Stimulated activated CD4-positive, alpha-beta T cell treated with anti-CD3 and anti-CD28 coated beads, Interleukin-2, amount 100 ng/mL, for 48 hours (primary cell): ENCODE measurements at regions not wholly inside any gene's neighbourhood (a gene's known extent, or its start where the extent isn't known, plus 50 kb on each side); places are given as distances from the start of the nearest gene placed in this dataset.

Experiments
- DNase-seq, 2 donors: peaks; one replicate each; pipeline ENCODE4 v3.0.0-alpha.2; 2020

DNA sequence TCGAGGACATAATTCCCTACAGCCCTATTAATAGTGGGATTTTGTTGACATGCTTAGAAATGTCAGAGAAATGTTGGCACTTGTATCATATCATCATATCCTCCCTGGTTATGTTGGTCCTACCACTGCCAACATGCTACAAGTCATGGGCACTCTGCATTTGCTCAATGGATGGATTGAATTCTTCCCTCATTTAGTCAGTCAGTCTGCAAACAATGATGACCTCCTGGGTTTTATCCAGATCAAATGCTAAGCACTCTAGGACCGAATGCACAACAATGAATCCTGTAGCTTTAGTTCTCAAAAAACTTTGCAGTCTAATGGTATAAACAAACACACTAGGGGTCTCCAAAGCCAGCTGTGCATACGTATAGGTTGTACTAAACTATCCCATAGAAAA lies 357.2 kb upstream of the DPYD start:
- no peak for DNase-seq

DNA sequence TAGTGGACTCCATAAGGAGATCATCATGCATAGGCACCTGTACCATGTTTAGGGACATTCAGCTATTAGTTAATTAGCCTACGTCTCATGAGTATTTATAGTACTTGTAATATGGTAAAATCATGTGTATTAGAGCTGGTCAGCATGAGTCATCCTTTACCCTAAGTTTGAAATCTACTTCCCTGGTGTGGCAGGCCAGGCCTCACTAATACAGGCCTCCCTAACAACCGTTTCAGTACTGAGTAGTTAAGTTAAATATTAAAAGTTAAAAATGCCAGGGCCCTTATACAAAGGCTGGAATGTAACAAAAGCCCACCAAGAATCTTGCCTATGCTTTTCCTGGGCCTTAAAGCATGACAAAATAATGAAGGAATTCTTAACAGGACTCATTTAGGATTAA lies 356.3 kb upstream of the DPYD start:
- DNase-seq, result no peak

GRCh38 chr1:98276514-98276913 lies 355.7 kb upstream of the DPYD start:
- DNase-seq, result no peak

DNA sequence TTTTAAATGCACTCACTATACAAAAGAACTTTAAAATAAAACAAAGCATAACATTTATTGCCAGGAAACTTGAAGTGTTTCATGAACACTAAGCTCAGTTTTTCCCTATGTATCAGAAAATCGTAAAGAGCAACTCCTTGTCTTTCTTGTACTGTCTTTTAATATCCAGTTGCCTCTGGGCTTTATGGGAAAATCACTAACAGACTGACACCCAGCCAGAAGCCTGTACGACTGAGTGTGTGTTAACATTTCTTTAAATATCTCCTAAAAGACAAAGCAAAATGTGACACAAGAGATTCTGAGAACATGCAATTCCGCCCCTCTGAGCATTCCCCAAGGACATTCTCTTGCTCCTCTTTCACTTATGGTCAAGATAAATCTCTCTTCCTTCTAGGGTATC lies 347.5 kb upstream of the DPYD start:
- no peak for DNase-seq

DNA sequence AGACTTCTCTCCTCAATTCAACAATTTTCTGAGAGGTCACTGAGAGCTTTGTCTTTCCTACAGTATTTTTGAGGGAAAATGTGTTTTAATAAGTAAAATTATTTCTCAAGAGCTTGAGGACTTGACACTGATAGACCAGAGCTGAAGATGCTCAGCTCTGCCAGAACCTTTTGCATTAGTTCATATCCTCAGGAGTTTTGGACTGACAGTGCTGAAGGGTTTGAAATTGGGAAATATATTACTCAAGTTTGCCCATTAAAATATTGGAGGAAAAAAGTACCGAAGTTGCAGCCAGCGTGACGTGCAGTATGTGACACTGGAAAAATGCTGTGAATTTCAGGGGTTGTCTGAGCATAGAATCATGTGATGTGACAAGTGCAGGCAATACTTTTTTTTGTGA lies 346.6 kb upstream of the DPYD start:
- DNase-seq, result no peak

DNA sequence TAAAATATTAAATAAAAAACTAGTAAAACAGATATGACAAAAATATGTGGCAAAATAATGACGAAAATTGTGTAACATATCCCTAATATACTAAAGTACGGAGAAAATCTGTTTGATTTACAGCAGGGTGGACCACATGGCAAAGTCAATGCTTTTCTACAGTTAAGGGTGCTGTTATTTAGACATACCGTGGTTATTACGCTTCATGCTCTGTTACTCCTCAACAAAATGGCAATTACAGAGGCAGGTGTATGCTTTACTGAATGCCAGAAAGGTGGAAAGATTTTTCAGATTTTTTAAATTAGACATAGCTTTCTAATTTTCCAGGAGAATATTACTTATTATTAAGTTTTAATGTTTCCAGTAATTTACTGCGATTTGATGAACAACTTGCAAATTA lies 343.9 kb upstream of the DPYD start:
- no peak for DNase-seq

GRCh38 chr1:98260839-98261238 lies 340.0 kb upstream of the DPYD start:
- no peak for DNase-seq

GRCh38 chr1:98260412-98260811 lies 339.6 kb upstream of the DPYD start:
- DNase-seq, result no peak

DNA sequence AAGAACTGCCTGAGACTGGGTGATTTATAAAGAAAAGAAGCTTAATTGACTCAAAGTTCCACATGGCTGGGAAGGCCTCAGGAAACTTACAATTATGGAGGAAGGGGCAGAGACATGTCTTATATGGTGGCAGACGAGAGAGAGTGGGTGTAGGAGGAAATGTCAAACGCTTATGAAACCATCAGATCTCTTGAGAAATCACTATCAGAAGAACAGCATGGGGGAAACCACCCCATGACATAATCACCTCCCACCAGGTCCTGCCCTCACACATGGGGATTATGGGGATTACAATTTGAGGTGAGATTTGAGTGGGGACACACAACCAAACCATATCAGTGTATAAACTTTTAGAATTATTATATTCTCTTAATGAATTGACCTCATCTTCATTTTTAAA lies 335.9 kb upstream of the DPYD start:
- no peak for DNase-seq

DNA sequence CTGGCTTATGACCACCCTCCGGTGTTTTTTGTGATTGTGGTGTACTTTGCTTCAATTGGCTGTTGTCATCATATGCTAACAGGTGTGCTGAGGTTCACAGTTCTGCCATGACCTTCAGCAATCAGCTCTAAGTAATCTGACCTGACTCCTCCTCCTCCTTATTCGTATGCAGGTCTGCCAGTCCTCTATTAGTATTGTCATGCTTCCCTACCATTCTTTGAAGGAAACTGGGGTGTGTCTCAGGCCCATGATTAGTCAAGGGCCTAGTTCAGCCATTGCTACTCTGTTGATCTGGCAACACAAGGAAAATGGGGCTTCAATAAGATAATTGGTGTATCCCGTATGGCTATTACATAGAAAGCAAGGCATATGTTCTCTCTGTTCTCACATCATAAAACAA lies 332.3 kb upstream of the DPYD start:
- no peak for DNase-seq

- DNase-seq, result no peak
Observed at GRCh38 chr1:98251497-98251896, 330.7 kb upstream of the DPYD start.

GRCh38 chr1:98232678-98233077 lies 311.8 kb upstream of the DPYD start:
- no peak for DNase-seq

DNA sequence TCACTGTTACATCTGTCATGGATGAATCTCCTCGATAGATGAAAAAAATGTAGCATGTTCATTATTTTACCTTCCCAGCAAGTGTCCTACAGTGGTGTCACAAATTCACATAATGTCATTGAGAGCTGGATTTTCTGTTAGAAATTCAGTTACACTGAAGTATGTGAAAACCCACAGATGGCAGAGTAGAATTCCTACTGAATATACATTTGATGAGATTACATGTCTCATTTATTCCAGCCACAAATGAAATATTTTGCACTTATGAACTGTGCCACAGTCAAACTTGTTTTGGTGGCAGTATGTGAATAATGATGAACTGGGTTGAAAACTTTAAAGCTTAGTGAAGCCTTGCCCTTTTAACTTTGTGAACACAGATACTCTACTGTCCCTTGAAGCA lies 301.9 kb upstream of the DPYD start:
- no peak for DNase-seq

- DNase-seq, result no peak
Observed at GRCh38 chr1:98221923-98222322, 301.1 kb upstream of the DPYD start.

GRCh38 chr1:98217601-98218000 lies 296.8 kb upstream of the DPYD start:
- no peak for DNase-seq

DNA sequence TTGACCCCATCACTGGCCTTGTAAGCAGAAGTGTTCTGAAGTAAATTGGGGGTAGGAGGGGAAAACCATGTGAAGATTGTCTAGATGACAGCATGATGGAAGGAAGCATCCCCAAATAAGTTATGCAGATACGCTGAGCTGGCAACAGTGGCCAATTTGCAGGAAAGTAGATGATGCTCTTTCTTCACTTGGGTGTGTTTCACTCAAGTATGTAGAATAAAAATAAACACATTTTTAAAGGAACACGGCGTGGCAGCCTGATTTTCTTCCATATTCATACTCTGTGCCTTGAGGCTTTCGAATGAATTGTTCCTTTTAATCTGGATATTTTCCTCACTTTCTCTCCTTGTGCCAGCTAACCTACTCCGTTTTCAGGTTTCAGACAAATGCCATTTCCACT lies 295.5 kb upstream of the DPYD start:
- no peak for DNase-seq

- no peak for DNase-seq
Observed at GRCh38 chr1:98211271-98211845, 290.5 kb upstream of the DPYD start.

DNA sequence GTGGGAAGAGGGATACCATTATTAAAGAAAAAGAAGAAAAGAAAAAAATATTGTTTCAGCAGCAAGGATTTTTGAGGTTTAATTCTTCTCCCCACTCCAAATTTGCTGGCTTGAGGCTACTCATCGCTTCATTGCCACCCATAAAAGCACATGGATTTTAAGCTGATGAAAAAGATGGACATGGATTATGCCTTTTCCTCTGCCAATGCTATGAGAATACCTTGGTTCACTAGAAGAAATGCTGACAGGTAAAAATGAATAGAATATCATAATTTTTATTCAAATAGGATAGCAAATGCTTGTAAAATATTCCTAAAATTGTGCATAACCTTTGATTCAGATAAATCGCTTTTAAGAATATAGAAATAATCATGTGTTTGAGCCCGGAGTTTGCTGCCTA lies 289.7 kb upstream of the DPYD start:
- no peak for DNase-seq

DNA sequence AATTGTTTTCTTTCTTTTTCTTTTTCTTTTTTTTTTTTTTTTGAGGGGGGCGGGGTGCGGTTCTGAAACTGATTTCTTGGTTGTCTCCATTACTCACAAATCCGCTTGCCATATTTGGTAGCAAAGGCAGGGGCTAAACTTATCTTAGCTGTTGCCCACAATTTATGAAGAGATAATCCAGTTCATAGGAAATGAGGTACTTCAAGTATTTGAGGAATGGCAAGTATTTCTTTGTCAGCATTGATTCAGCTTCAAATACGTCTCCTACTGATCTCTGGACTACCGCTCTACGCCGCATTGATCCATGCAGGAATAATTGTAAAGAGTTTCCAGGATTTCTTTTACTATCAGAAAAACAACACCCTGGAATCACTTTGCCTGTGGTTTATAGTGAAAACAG lies 289.2 kb upstream of the DPYD start:
- no peak for DNase-seq

DNA sequence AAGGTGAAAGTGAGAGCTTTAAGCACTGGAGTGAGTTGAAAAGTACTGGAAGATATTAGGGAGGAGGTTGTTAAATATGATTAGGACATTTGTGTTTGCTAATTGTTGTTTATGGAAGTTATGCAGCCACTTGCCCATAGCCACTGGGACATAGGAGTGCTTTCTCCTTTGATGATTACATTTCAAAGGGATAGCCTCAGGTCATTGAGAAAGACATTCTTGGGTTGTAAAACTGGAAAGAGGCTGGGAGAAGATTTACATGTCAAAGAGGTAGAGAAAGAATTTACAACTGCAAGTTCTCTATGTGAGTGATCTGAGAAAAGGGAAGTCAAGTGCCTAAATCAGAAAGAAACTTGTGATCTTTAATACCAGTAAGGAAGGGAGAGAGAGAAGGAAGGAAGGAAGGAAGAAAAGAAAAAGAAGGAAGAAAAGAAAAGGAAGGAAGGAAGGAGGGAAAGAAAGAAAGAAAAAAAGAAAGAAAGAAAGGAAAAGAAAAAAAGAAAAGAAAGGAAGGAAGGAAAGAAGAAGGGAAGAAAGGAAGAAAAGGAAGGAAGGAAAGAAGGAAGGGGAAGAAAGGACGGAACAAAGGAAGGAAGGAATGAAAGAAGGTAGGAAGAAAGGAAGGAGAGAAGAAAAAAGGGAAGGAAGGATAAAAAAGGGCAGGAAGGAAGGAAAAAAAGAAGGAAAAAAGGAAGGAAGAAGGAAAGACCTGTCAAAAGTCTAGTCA lies 284.6 kb upstream of the DPYD start:
- no peak for DNase-seq

GRCh38 chr1:98203466-98203865 lies 282.6 kb upstream of the DPYD start:
- DNase-seq, result no peak

- DNase-seq, result no peak
Observed at GRCh38 chr1:98201666-98202081, 280.8 kb upstream of the DPYD start.

DNA sequence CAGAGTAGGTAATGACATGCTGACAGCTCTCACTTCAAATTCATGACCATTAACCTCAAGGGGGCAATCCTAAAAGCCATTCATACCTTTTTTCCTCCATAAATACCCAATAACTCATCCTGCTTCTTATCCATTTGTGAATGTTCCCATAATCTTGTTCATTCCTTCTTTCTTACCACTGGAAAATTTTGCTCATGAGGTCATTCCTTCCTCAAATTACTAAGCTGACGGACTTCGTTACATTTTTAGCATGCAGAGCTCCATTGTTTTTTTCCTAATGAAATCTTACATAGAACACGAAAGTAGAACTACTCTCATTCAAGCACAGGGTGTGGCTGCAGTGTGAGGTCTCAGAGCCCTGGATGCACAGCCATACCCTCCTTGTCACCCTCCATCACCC lies 276.5 kb upstream of the DPYD start:
- no peak for DNase-seq

- DNase-seq, result no peak
Observed at GRCh38 chr1:98196012-98196411, 275.2 kb upstream of the DPYD start.

- no peak for DNase-seq
Observed at GRCh38 chr1:98188774-98189173, 267.9 kb upstream of the DPYD start.
